Stimulated activated CD4-positive, alpha-beta T cell treated with anti-CD3 and anti-CD28 coated beads, Interleukin-4, amount 100 ng/mL, for 24 hours (primary cell): ENCODE measurements at regions not wholly inside any gene's neighbourhood (a gene's known extent, or its start where the extent isn't known, plus 50 kb on each side); places are given as distances from the start of the nearest gene placed in this dataset.
"Not testable (repeated sequence)": the region's sequence is repeated elsewhere in the genome, so short reads cannot be mapped to it uniquely, and the experiment has no call there.

Experiments
- DNase-seq: peaks from one replicate; pipeline ENCODE4 v3.0.0-alpha.2; 2020

GRCh38 chr4:18100657-18101056 lies 79.1 kb upstream of the LCORL start:
- DNase-seq = no peak

DNA sequence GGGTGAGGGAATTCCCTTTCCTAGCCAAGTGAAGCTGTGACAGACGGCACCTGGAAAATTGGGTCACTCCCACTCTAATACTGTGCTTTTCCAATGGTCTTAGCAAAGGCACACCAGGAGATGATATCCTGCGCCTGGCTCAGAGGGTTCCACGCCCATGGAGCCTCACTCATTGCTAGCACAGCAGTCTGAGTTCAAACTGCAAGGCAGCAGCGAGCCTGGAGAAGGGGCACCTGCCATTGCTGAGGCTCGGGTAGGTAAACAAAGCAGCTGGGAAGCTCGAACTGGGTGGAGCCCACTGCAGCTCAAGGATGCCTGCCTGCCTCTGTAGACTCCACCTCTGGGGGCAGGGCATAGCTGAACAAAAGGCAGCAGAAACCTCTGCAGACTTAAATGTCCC lies 68.9 kb upstream of the LCORL start:
- DNase-seq = not testable (repeated sequence)

DNA sequence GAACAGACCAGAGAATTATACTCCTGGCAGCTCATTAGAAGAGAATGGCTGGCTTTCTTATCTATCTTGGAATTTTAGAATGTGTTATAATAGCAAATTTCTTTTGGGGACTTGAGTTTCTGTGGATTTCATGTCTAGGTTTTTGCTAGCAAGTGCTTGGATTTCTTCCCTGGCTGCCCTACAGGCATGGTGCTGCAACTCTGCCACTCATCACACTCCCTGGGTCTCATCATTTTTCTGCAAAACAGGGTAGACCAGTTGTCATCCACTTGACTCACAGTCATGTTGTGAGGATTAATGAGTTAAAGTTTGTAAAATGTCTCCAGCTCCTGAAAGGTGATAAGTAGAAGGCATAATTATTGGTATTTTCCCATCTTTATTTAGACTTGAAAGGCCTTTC lies 60.7 kb upstream of the LCORL start:
- no peak for DNase-seq

- no peak for DNase-seq
Observed at GRCh38 chr4:18081708-18082107, 60.2 kb upstream of the LCORL start.

- DNase-seq = no peak
Observed at GRCh38 chr4:18077808-18078207, 56.3 kb upstream of the LCORL start.

DNA sequence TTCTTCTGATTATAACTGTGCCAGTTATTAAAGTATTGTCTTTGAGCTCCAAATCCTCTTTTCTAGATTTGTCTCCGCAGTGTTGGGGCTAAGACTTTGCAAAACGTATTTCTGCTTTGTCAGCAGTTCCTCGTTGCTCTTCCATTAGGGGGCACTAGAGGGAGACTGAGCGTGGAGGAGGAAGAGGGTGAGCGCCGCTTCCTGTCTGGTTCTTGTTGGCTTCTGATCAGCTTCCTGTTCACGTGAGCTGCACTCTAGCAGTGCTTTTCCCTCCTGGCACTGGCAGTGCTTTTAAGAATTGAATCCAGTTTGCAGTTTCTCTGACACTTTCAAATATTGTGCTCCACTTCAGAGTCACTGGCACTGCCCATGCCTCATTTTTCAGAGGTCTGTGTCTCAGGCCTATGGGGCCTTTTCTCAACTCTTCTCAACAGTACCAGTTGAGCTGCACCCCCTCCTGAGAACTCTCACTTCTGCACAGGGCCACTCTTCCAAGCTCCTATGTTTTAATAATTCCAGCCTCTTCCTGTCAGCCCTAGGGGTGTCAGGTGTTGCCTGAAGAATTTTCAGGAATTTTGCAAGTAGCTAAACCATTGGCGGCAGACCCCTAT lies 54.4 kb upstream of the LCORL start:
- DNase-seq = peak; percentile 21

GRCh38 chr4:18071894-18072293 lies 50.3 kb upstream of the LCORL start:
- DNase-seq = no peak
